Epithelial cell of prostate (primary cell): ENCODE measurements at regions not wholly inside any gene's neighbourhood (a gene's known extent, or its start where the extent isn't known, plus 50 kb on each side); places are given as distances from the start of the nearest gene placed in this dataset.

Source experiments
- DNase-seq: peaks from one replicate; pipeline ENCODE4 v3.0.0-alpha.2; 2011; ENCODE audit warnings: low read depth, low spot score
- H3K27ac ChIP-seq: fragments of 450-650 bp; 2 replicates; pipeline ENCODE4 v1.5.1; 2017; ENCODE audit warnings: mild to moderate bottlenecking

DNA sequence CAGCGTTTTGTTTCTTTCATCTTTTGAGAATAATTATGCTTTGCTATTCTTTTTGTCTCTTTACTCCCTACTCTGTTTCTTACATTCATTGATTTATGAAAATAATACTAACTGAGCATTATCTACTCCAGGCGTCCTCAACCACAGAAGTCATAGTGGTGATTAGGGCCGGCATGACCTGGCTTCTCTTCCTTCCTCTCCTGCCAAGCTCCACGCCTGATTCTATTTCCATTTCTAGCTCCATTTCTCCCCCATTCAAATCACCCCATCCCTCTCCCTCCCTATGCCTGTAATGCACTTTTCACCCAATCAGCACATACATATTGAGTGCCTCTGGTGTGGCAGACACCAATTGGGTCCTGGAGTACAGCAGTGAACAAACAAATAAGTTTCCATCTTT, 183.2 kb upstream of the GPR12 start:
- DNase-seq, result no peak
- H3K27ac ChIP-seq, result no peak overlapping the region

DNA sequence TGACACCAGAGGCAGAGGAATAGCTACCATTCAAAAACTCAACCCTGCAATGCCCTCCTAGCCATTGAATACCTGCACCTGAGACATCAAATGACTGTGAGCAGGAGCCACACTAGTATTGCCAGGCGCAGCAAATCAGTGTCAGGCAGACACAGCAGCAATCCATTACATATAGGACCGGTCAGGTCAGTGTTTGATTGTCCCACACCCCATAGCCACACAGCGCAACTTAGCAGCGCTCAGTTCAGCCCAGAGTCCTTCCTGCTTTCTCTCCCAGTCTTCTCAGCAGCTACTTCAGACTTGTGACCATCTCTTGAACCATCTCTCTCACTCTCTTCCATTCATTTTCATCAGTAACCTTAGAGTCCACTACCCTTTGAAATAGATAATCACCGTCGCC, 181.6 kb upstream of the GPR12 start:
- no peak overlapping the region for H3K27ac ChIP-seq
- DNase-seq, result no peak

- no peak for DNase-seq
- H3K27ac ChIP-seq, result no peak overlapping the region
Observed at GRCh38 chr13:26941345-26942174, 181.0 kb upstream of the GPR12 start.

DNA sequence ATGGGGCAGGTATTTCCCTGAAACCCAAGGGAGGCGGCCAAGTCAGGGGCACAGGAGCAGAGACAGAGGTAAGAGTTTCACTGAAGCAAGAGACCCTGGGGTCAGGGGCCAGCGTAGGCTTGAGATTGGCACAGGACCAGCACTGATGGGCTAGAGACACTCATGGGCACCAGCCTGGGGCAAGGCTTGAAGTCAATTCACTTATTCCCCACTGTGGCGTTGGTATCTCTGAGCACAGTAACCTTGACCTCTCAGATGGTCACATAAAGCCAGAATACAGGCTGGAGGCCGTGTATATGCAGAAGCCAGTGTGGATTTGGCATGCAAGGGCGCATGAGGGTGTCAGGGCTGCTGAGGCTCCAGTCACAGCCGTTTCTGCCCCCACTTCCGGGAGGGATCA, 173.5 kb upstream of the GPR12 start:
- DNase-seq, result no peak
- no peak overlapping the region for H3K27ac ChIP-seq

GRCh38 chr13:26932465-26932864, 171.9 kb upstream of the GPR12 start:
- DNase-seq, result no peak
- H3K27ac ChIP-seq, result no peak overlapping the region

DNA sequence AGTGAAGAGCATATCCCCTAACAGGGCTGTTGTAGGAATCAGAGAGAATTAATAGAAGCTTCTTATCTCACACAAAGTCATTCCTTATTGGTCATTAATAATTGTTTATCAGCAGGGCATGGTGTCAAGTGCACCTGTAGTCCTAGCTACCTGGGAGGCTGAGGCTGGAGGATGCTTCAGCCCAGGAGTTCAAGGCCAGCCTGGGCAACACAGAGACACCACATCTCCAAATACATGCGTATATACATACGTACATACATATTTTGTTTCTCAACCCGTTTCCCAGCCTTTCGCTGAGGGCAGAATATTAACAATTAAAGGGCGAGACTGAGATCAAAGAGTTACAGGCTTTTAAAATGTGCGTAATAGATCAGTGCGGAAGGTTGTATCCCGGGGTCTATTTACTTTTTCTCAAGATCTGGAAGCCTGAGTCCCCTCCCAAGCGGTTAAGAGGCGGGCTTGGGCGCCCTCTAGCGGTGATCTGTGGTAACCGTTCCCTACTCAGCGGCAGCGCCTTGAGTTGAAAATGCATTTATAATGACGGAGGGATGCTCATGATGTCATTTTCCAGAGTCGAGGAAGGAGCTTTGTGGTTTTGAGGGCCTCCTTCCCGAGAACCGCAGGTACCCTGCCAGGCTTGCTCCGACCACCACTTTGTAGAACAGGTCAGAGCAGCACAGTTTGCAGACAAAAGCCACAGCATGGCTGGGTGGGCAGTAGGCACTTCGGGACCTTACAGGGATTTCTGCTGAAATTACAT, 169.6 kb upstream of the GPR12 start:
- DNase-seq, result no peak
- H3K27ac ChIP-seq, result no peak overlapping the region

- H3K27ac ChIP-seq, result no peak overlapping the region
- no peak for DNase-seq
Observed at GRCh38 chr13:26927511-26927910, 166.9 kb upstream of the GPR12 start.

GRCh38 chr13:26926371-26926770, 165.8 kb upstream of the GPR12 start:
- H3K27ac ChIP-seq, result no peak overlapping the region
- no peak for DNase-seq

GRCh38 chr13:26923824-26924605, 163.4 kb upstream of the GPR12 start:
- no peak for DNase-seq
- no peak overlapping the region for H3K27ac ChIP-seq

DNA sequence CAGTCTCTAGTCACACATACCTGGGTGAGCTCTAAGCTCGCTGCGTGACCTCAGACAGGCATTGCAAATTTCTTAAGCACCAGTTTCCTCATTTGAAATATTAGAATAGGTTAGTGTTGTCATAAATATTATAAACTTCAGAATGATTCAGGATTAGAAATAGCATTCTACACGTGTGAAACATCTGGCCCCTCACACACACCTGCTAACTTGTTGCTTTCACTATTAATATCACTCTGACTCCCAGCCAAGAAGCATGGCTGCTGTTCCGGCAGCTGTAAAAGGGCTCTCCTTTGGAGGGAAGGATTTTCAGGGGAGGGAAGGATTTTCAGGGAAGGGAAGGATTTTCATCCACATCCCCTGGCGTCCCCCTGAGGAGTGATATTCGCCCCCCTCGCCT, 161.3 kb upstream of the GPR12 start:
- no peak overlapping the region for H3K27ac ChIP-seq
- no peak for DNase-seq

DNA sequence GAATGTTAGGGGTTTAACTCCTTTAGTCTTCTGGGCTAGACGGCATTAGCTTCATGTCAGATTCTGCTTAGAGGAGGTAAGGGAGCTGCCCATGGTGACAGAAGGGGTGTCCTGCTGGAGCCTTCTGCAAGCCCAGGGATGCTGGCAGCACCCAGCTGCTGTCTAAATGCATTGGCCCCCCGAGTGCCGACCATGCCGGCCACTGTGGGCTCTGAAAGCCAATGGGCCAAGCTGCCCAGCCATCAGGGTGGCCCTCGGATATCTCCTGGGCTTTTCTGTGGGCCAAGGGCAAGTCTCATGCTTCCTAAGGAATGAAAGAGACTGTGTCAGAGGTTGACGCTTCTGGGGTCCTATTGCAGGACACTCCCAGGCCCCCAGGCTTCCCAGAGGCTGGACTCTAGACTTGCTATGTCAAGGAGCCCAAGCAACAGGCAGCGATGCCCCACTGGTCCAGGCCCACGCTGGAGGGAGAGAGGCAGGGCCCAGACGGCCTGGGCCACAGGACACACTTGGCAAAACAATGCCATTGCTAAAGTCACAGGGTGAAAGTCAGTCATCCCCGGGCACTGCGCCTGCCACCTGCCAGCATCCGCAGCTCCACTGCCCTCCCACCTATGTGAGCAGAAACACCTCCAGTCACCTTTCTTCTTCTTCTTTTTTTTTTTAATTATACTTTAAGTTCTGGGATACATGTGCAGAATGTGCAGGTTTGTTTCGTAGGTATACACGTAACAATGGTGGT, 160.2 kb upstream of the GPR12 start:
- no peak for DNase-seq
- no peak overlapping the region for H3K27ac ChIP-seq

GRCh38 chr13:26919732-26920131, 159.1 kb upstream of the GPR12 start:
- H3K27ac ChIP-seq, result no peak overlapping the region
- DNase-seq, result no peak

DNA sequence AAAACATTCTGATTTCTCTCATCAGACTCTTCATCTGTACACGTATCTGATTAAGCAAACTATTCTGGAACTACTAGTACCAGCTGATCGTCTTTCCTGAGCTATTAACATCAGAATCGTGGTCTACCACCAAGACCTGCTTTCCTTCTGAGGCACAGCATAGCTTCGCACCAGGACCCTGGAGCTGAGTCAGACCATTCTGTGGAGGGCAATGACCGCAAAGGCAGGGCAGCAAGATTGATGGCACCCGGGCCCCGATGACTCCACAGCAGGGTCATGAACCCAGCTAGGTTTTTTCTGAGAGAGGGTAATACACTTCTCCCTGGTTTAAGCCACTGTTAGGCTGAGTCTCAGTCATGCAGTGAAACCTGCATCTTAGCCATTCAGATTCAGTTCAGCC, 158.7 kb upstream of the GPR12 start:
- no peak for DNase-seq
- no peak overlapping the region for H3K27ac ChIP-seq

- DNase-seq, result peak; percentile 49
- H3K27ac ChIP-seq, result no peak overlapping the region
Observed at GRCh38 chr13:26914624-26915023, 154.0 kb upstream of the GPR12 start.

DNA sequence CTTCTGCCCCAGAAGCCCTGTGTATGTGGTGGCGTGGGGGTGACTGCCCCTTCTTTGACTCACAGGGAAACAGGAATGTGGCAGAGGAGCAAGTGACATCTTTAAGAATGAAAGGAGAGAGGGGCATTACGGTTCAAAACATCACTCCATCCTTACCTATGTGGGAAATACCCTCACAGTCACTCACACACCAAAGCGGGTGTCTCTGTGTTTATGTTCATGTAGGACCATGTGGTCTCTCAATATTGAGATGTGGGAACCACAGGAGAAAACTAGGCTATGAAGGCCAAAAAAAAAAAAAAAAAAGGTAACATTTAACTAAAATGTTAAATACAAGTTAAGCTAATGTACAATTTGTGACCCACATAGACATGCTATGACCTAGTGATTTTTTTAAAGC, 153.6 kb upstream of the GPR12 start:
- DNase-seq, result no peak
- no peak overlapping the region for H3K27ac ChIP-seq

GRCh38 chr13:26910754-26911465, 150.3 kb upstream of the GPR12 start:
- DNase-seq, result no peak
- H3K27ac ChIP-seq, result no peak overlapping the region

- H3K27ac ChIP-seq, result no peak overlapping the region
- no peak for DNase-seq
Observed at GRCh38 chr13:26909477-26909876, 148.9 kb upstream of the GPR12 start.

- DNase-seq, result no peak
- no peak overlapping the region for H3K27ac ChIP-seq
Observed at GRCh38 chr13:26908126-26908525, 147.5 kb upstream of the GPR12 start.

GRCh38 chr13:26899202-26899601, 138.6 kb upstream of the GPR12 start:
- H3K27ac ChIP-seq, result no peak overlapping the region
- no peak for DNase-seq
